Mesendoderm (in vitro differentiated cells): ENCODE measurements at regions not wholly inside any gene's neighbourhood (a gene's known extent, or its start where the extent isn't known, plus 50 kb on each side); places are given as distances from the start of the nearest gene placed in this dataset.

ENCODE experiments used
- DNase-seq: peaks from one replicate; pipeline ENCODE4 v3.0.0; 2013
- H2AK5ac ChIP-seq: 2 replicates; pipeline ENCODE4 v1.6.1; 2013; ENCODE audit warnings: low read length, inconsistent platforms
- H2BK120ac ChIP-seq: 2 replicates; pipeline ENCODE4 v1.6.1; 2013; ENCODE audit warnings: low read depth, mild to moderate bottlenecking, low read length, moderate library complexity, mixed read lengths
- H2BK15ac ChIP-seq: replicated peaks from 2 replicates; pipeline ENCODE4 v1.6.1; 2013; ENCODE audit warnings: low read depth, mild to moderate bottlenecking, moderate library complexity
- H2BK5ac ChIP-seq: 2 replicates; pipeline ENCODE4 v1.6.1; 2013; ENCODE audit warnings: low read length, inconsistent platforms
- H3K18ac ChIP-seq: 2 replicates; pipeline ENCODE4 v1.6.1; 2013; ENCODE audit warnings: mild to moderate bottlenecking, low read length, mixed read lengths
- H3K23ac ChIP-seq: one replicate; pipeline ENCODE4 v1.6.1; 2013; ENCODE audit warnings: low read length
- H3K27ac ChIP-seq: 2 replicates; pipeline ENCODE4 v1.5.1; 2013; ENCODE audit warnings: low read depth, mild to moderate bottlenecking, inconsistent platforms, low read length, moderate library complexity
- H3K27me3 ChIP-seq: 2 replicates; pipeline ENCODE4 v1.6.1; 2013; ENCODE audit warnings: low read length, control low read depth, mild to moderate bottlenecking, inconsistent platforms; ENCODE audit not compliant: insufficient read depth, poor library complexity
- H3K36me3 ChIP-seq: 2 replicates; pipeline ENCODE4 v1.6.1; 2013; ENCODE audit warnings: low read length, inconsistent platforms; ENCODE audit not compliant: control insufficient read depth, insufficient read depth
- H3K4ac ChIP-seq: one replicate; pipeline ENCODE4 v1.6.1; 2013; ENCODE audit warnings: low read depth, mild to moderate bottlenecking, low read length, moderate library complexity
- H3K4me1 ChIP-seq: 2 replicates; pipeline ENCODE4 v1.6.1; 2013; ENCODE audit warnings: low read depth, low read length, inconsistent platforms; ENCODE audit not compliant: control insufficient read depth
- H3K4me2 ChIP-seq: 2 replicates; pipeline ENCODE4 v1.6.1; 2013; ENCODE audit warnings: low read length
- H3K4me3 ChIP-seq: 2 replicates; pipeline ENCODE4 v1.5.1; 2013; ENCODE audit warnings: mild to moderate bottlenecking, low read length
- H3K56ac ChIP-seq: one replicate; pipeline ENCODE4 v1.6.1; 2013; ENCODE audit warnings: low read length
- H3K79me1 ChIP-seq: 2 replicates; pipeline ENCODE4 v1.6.1; 2013; ENCODE audit warnings: low read length, inconsistent platforms
- H3K79me2 ChIP-seq: 2 replicates; pipeline ENCODE4 v1.6.1; 2013; ENCODE audit warnings: mild to moderate bottlenecking, low read length; ENCODE audit not compliant: control insufficient read depth, insufficient read depth
- H3K9ac ChIP-seq: 2 replicates; pipeline ENCODE4 v1.6.1; 2013; ENCODE audit warnings: low read length, inconsistent platforms
- H4K5ac ChIP-seq: one replicate; pipeline ENCODE4 v1.6.1; 2013; ENCODE audit warnings: low read length
- H4K8ac ChIP-seq: one replicate; pipeline ENCODE4 v1.6.1; 2013; ENCODE audit warnings: low read depth, mild to moderate bottlenecking, control low read depth, low read length, moderate library complexity
- WGBS: extraction: QIAGEN DNeasy Blood & Tissue Kit; methylation state at CpG from one replicate; pipeline ENCODE4 v1.1.7; 2013; ENCODE audit warnings: low lambda C conversion rate, missing lambda C conversion rate; ENCODE audit not compliant: insufficient coverage; ENCODE audit errors: extremely low coverage; 5-methylcytosine and 5-hydroxymethylcytosine counted together

- H4K5ac ChIP-seq: no peak overlapping the region
- H3K79me1 ChIP-seq: no peaks in the 10 kb centered on the region
- H3K4me1 ChIP-seq: no peaks in the 10 kb centered on the region
- no peaks in the 10 kb centered on the region for H3K27me3 ChIP-seq
- no peak overlapping the region for H4K8ac ChIP-seq
- no peak overlapping the region for H2BK15ac ChIP-seq
- no peak overlapping the region for H2BK5ac ChIP-seq
- no peaks in the 10 kb centered on the region for H3K79me2 ChIP-seq
- H3K56ac ChIP-seq: no peak overlapping the region
- H3K36me3 ChIP-seq: no peaks in the 10 kb centered on the region
- no peak overlapping the region for H3K18ac ChIP-seq
- H2AK5ac ChIP-seq: no peak overlapping the region
- no peak overlapping the region for H3K23ac ChIP-seq
- H3K4me3 ChIP-seq: no peak overlapping the region
- no peak for DNase-seq
- H3K4ac ChIP-seq: no peak overlapping the region
- no peak overlapping the region for H3K4me2 ChIP-seq
- no peak overlapping the region for H2BK120ac ChIP-seq
- WGBS: no CpG with 5 or more reads among the region's 5 CpGs
- H3K27ac ChIP-seq: no peak overlapping the region
- no peak overlapping the region for H3K9ac ChIP-seq
These were observed 183.0 kb upstream of the PGRMC2 start for GRCh38 chr4:128470492-128471053.

- Histone ChIP-seq H3K27ac (no peak overlapping the region), H3K79me1 (no peaks in the 10 kb centered on the region), H4K5ac (no peak overlapping the region), H2BK15ac (no peak overlapping the region), H3K4me1 (no peaks in the 10 kb centered on the region), H2AK5ac (no peak overlapping the region), H2BK5ac (no peak overlapping the region), H3K18ac (no peak overlapping the region), H3K4ac (no peak overlapping the region), H4K8ac (no peak overlapping the region), H3K79me2 (no peaks in the 10 kb centered on the region), H3K4me3 (no peak overlapping the region), H3K27me3 (no peaks in the 10 kb centered on the region), H2BK120ac (no peak overlapping the region), H3K4me2 (no peak overlapping the region), H3K9ac (no peak overlapping the region), H3K23ac (no peak overlapping the region), H3K36me3 (no peaks in the 10 kb centered on the region), H3K56ac (no peak overlapping the region)
- no peak for DNase-seq
- 100% methylated on average over 1 of the region's 6 CpGs for WGBS
These were observed 180.7 kb upstream of the PGRMC2 start for GRCh38 chr4:128468123-128468989.

- Histone ChIP-seq H3K4me1 (no peaks in the 10 kb centered on the region), H3K27me3 (no peaks in the 10 kb centered on the region), H2BK120ac (no peak overlapping the region), H2AK5ac (no peak overlapping the region), H3K56ac (no peak overlapping the region), H4K8ac (no peak overlapping the region), H3K4me3 (no peak overlapping the region), H3K18ac (no peak overlapping the region), H2BK15ac (no peak overlapping the region), H3K9ac (no peak overlapping the region), H3K36me3 (no peaks in the 10 kb centered on the region), H3K4ac (no peak overlapping the region), H2BK5ac (no peak overlapping the region), H3K4me2 (no peak overlapping the region), H3K23ac (no peak overlapping the region), H3K79me2 (no peaks in the 10 kb centered on the region), H4K5ac (no peak overlapping the region), H3K79me1 (no peaks in the 10 kb centered on the region), H3K27ac (no peak overlapping the region)
- no peak for DNase-seq
- WGBS: no CpG with 5 or more reads among the region's 2 CpGs
These were observed 177.9 kb upstream of the PGRMC2 start for GRCh38 chr4:128465523-128465922.

GRCh38 chr4:128463006-128463405, 175.4 kb upstream of the PGRMC2 start:
- H2BK5ac ChIP-seq: no peak overlapping the region
- no peak overlapping the region for H2BK15ac ChIP-seq
- no peaks in the 10 kb centered on the region for H3K4me1 ChIP-seq
- no peaks in the 10 kb centered on the region for H3K79me2 ChIP-seq
- H3K4me2 ChIP-seq: no peak overlapping the region
- H3K9ac ChIP-seq: no peak overlapping the region
- WGBS: no CpG with 5 or more reads among the region's 2 CpGs
- no peak for DNase-seq
- H3K56ac ChIP-seq: no peak overlapping the region
- H4K5ac ChIP-seq: no peak overlapping the region
- no peak overlapping the region for H3K23ac ChIP-seq
- no peak overlapping the region for H2AK5ac ChIP-seq
- no peak overlapping the region for H3K27ac ChIP-seq
- no peak overlapping the region for H3K4ac ChIP-seq
- H3K4me3 ChIP-seq: no peak overlapping the region
- no peaks in the 10 kb centered on the region for H3K79me1 ChIP-seq
- H4K8ac ChIP-seq: no peak overlapping the region
- H2BK120ac ChIP-seq: no peak overlapping the region
- no peaks in the 10 kb centered on the region for H3K27me3 ChIP-seq
- no peak overlapping the region for H3K18ac ChIP-seq
- H3K36me3 ChIP-seq: no peaks in the 10 kb centered on the region

- Histone ChIP-seq H3K79me2 (no peaks in the 10 kb centered on the region), H3K18ac (no peak overlapping the region), H3K23ac (no peak overlapping the region), H2BK5ac (no peak overlapping the region), H3K36me3 (no peaks in the 10 kb centered on the region), H3K4ac (no peak overlapping the region), H3K4me2 (no peak overlapping the region), H3K27ac (no peak overlapping the region), H3K27me3 (no peaks in the 10 kb centered on the region), H3K79me1 (no peaks in the 10 kb centered on the region), H3K56ac (no peak overlapping the region), H4K5ac (no peak overlapping the region), H2AK5ac (no peak overlapping the region), H3K4me3 (no peak overlapping the region), H2BK120ac (no peak overlapping the region), H3K4me1 (no peaks in the 10 kb centered on the region), H4K8ac (no peak overlapping the region), H2BK15ac (no peak overlapping the region), H3K9ac (no peak overlapping the region)
- DNase-seq: no peak
- no CpG with 5 or more reads among the region's 8 CpGs for WGBS
These were observed 174.6 kb upstream of the PGRMC2 start for GRCh38 chr4:128462103-128462783.
